ENCODE measurements at regions not wholly inside any gene's neighbourhood (a gene's known extent, or its start where the extent isn't known, plus 50 kb on each side); places are given as distances from the start of the nearest gene placed in this dataset.

DNA sequence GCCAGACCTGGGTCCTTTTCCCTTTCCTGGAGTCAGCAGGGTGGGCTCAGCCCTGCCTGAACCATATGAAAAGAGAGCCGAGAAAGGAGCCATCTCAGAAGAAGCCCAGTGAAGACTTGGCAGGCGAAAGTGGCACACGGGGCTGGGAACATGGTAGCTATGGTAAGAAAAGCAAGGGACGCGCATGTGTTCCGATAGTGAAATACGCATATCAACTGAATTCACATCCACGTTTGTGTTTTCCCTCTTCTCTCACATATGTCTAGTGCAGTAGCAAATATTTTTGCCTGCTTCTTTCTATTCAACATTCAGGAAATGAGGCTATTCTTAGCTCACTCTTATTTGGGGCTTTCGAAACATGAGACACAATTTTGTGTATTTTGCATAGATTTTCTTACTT is 54.1 kb upstream of the PEG3 start:
- TF ChIP-seq POLR2AphosphoS5 (IDR thresholded peaks at IDR 0.05; ENCODE audit: insufficient read depth in 1 of 2, low read depth in 1 of 2) (no peak), POLR2A (IDR thresholded peaks at IDR 0.05) (no peak)
- TF ChIP-seq, protein P1, sequence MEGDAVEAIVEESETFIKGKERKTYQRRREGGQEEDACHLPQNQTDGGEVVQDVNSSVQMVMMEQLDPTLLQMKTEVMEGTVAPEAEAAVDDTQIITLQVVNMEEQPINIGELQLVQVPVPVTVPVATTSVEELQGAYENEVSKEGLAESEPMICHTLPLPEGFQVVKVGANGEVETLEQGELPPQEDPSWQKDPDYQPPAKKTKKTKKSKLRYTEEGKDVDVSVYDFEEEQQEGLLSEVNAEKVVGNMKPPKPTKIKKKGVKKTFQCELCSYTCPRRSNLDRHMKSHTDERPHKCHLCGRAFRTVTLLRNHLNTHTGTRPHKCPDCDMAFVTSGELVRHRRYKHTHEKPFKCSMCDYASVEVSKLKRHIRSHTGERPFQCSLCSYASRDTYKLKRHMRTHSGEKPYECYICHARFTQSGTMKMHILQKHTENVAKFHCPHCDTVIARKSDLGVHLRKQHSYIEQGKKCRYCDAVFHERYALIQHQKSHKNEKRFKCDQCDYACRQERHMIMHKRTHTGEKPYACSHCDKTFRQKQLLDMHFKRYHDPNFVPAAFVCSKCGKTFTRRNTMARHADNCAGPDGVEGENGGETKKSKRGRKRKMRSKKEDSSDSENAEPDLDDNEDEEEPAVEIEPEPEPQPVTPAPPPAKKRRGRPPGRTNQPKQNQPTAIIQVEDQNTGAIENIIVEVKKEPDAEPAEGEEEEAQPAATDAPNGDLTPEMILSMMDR (IDR thresholded peaks at IDR 0.05) = no peak
